ENCODE measurements at regions not wholly inside any gene's neighbourhood (a gene's known extent, or its start where the extent isn't known, plus 50 kb on each side); places are given as distances from the start of the nearest gene placed in this dataset.

GRCh38 chr1:201697174-201697573 is 131.8 kb upstream of the IPO9 start:
- DNase-seq, result no peak
- Histone ChIP-seq H3K18ac (ENCODE audit: low read depth in 1 of 2, low read length in 2 of 2) (no peak overlapping the region), H4K8ac (ENCODE audit: low read length) (no peak overlapping the region)

GRCh38 chr1:201701831-201702230 is 127.1 kb upstream of the IPO9 start:
- H3K4me3 ChIP-seq (ENCODE audit: insufficient read depth in 1 of 2, low read depth in 1 of 2, low read length in 2 of 2), result no peak overlapping the region
- H2BK15ac ChIP-seq (ENCODE audit: low read depth, poor library complexity, severe bottlenecking), result no peak overlapping the region

More at GRCh38 chr1:201697174-201697573, 131.8 kb upstream of the IPO9 start:
- no peak overlapping the region for H3K23ac ChIP-seq (ENCODE audit: low read length in 2 of 2)
- no peak overlapping the region for H2BK5ac ChIP-seq (ENCODE audit: low read depth, low read length, poor library complexity, severe bottlenecking)
- peak overlapping the region in 1 of 2 experiments; percentile 30 for H3K4me3 ChIP-seq (ENCODE audit: insufficient read depth in 1 of 2, low read depth in 1 of 2, low read length in 2 of 2)
- H3K9ac ChIP-seq (ENCODE audit: low read length), result peak overlapping the region; percentile 60
- no peak overlapping the region for H2BK120ac ChIP-seq (ENCODE audit: low read depth, low read length)
- no peak overlapping the region for H2AFZ ChIP-seq (ENCODE audit: low read depth, low read length)
- no peak overlapping the region for H2BK15ac ChIP-seq (ENCODE audit: low read depth, poor library complexity, severe bottlenecking)
- H3K36me3 ChIP-seq (ENCODE audit: control insufficient read depth in 1 of 2, insufficient read depth in 2 of 2, low read depth in 1 of 2, low read length in 2 of 2), result peaks cover 0 to 27% of the 10 kb centered on the region in 2 experiments
- no peak overlapping the region for H4K91ac ChIP-seq (ENCODE audit: low read length)
- H3K4ac ChIP-seq (ENCODE audit: low read depth in 1 of 2, low read length in 2 of 2), result no peak overlapping the region
- peaks cover 28% of the 10 kb centered on the region for H3K4me1 ChIP-seq (ENCODE audit: control insufficient read depth, insufficient read depth, low read depth, low read length)
- no peak overlapping the region for H2BK12ac ChIP-seq (ENCODE audit: low read length in 2 of 2)
- no peak overlapping the region for H3K4me2 ChIP-seq (ENCODE audit: low read length, poor library complexity, severe bottlenecking)
- H3K79me1 ChIP-seq (replicated peaks; ENCODE audit: low read length, poor library complexity, severe bottlenecking), result peaks cover 31% of the 10 kb centered on the region
- no peak overlapping the region for H2AK5ac ChIP-seq (ENCODE audit: low read length, severe bottlenecking)
- H3K14ac ChIP-seq (ENCODE audit: low read length in 2 of 2), result no peak overlapping the region
- no peak overlapping the region for H3K27ac ChIP-seq (ENCODE audit: low read length, poor library complexity, severe bottlenecking)
- 92% methylated on average over 4 of the region's 4 CpGs for WGBS
- no peaks in the 10 kb centered on the region for H3K27me3 ChIP-seq (ENCODE audit: control insufficient read depth in 1 of 2, insufficient read depth in 1 of 2, low read length in 2 of 2)
- H3K9me3 ChIP-seq (ENCODE audit: control insufficient read depth, low read length), result no peaks in the 10 kb centered on the region

GRCh38 chr1:201702936-201703335 is 126.0 kb upstream of the IPO9 start:
- no peak overlapping the region for H3K27ac ChIP-seq (ENCODE audit: low read length, poor library complexity, severe bottlenecking)
- no peak overlapping the region for H2AFZ ChIP-seq (ENCODE audit: low read depth, low read length)
- no peak overlapping the region for H2AK5ac ChIP-seq (ENCODE audit: low read length, severe bottlenecking)
- H3K14ac ChIP-seq (ENCODE audit: low read length in 2 of 2), result peak overlapping the region in 1 of 2 experiments; percentile 68
- H3K18ac ChIP-seq (ENCODE audit: low read depth in 1 of 2, low read length in 2 of 2), result peak overlapping the region in 1 of 2 experiments; percentile 77
- peaks cover 4 to 12% of the 10 kb centered on the region in 2 experiments for H3K36me3 ChIP-seq (ENCODE audit: control insufficient read depth in 1 of 2, insufficient read depth in 2 of 2, low read depth in 1 of 2, low read length in 2 of 2)
- H3K4me2 ChIP-seq (ENCODE audit: low read length, poor library complexity, severe bottlenecking), result no peak overlapping the region
- peak overlapping the region in 1 of 2 experiments; percentile 97 for H3K4ac ChIP-seq (ENCODE audit: low read depth in 1 of 2, low read length in 2 of 2)
- no peak overlapping the region for H2BK15ac ChIP-seq (ENCODE audit: low read depth, poor library complexity, severe bottlenecking)
- peaks cover 30% of the 10 kb centered on the region for H3K79me1 ChIP-seq (replicated peaks; ENCODE audit: low read length, poor library complexity, severe bottlenecking)
- no peak overlapping the region for H2BK120ac ChIP-seq (ENCODE audit: low read depth, low read length)
- H2BK12ac ChIP-seq (ENCODE audit: low read length in 2 of 2), result peak overlapping the region in 1 of 2 experiments; percentile 29
- H3K27me3 ChIP-seq (ENCODE audit: control insufficient read depth in 1 of 2, insufficient read depth in 1 of 2, low read length in 2 of 2), result no peaks in the 10 kb centered on the region
- no peak overlapping the region for H2BK5ac ChIP-seq (ENCODE audit: low read depth, low read length, poor library complexity, severe bottlenecking)
- H3K23ac ChIP-seq (ENCODE audit: low read length in 2 of 2), result peak overlapping the region in 1 of 2 experiments; percentile 46
- H3K9ac ChIP-seq (ENCODE audit: low read length), result peak overlapping the region; percentile 75
- peak; percentile 90 for DNase-seq
- H4K91ac ChIP-seq (ENCODE audit: low read length), result no peak overlapping the region
- WGBS, result 21% methylated on average over 2 of the region's 2 CpGs
- H3K4me3 ChIP-seq (ENCODE audit: insufficient read depth in 1 of 2, low read depth in 1 of 2, low read length in 2 of 2), result no peak overlapping the region
- peak overlapping the region; percentile 4 for H4K8ac ChIP-seq (ENCODE audit: low read length)
- no peaks in the 10 kb centered on the region for H3K9me3 ChIP-seq (ENCODE audit: control insufficient read depth, low read length)
- peaks cover 17% of the 10 kb centered on the region for H3K4me1 ChIP-seq (ENCODE audit: control insufficient read depth, insufficient read depth, low read depth, low read length)

More at GRCh38 chr1:201701831-201702230, 127.1 kb upstream of the IPO9 start:
- Histone ChIP-seq H3K9me3 (ENCODE audit: control insufficient read depth, low read length) (no peaks in the 10 kb centered on the region), H4K8ac (ENCODE audit: low read length) (no peak overlapping the region), H3K27ac (ENCODE audit: low read length, poor library complexity, severe bottlenecking) (no peak overlapping the region), H3K4ac (ENCODE audit: low read depth in 1 of 2, low read length in 2 of 2) (no peak overlapping the region), H3K79me1 (replicated peaks; ENCODE audit: low read length, poor library complexity, severe bottlenecking) (peaks cover 24% of the 10 kb centered on the region), H3K4me1 (ENCODE audit: control insufficient read depth, insufficient read depth, low read depth, low read length) (peaks cover 22% of the 10 kb centered on the region), H2AK5ac (ENCODE audit: low read length, severe bottlenecking) (no peak overlapping the region), H2AFZ (ENCODE audit: low read depth, low read length) (no peak overlapping the region), H2BK12ac (ENCODE audit: low read length in 2 of 2) (no peak overlapping the region), H3K27me3 (ENCODE audit: control insufficient read depth in 1 of 2, insufficient read depth in 1 of 2, low read length in 2 of 2) (no peaks in the 10 kb centered on the region), H4K91ac (ENCODE audit: low read length) (no peak overlapping the region), H2BK120ac (ENCODE audit: low read depth, low read length) (no peak overlapping the region), H3K14ac (ENCODE audit: low read length in 2 of 2) (no peak overlapping the region), H2BK5ac (ENCODE audit: low read depth, low read length, poor library complexity, severe bottlenecking) (no peak overlapping the region), H3K9ac (ENCODE audit: low read length) (no peak overlapping the region), H3K4me2 (ENCODE audit: low read length, poor library complexity, severe bottlenecking) (no peak overlapping the region), H3K23ac (ENCODE audit: low read length in 2 of 2) (no peak overlapping the region), H3K18ac (ENCODE audit: low read depth in 1 of 2, low read length in 2 of 2) (no peak overlapping the region), H3K36me3 (ENCODE audit: control insufficient read depth in 1 of 2, insufficient read depth in 2 of 2, low read depth in 1 of 2, low read length in 2 of 2) (peaks cover under 1 to 15% of the 10 kb centered on the region in 2 experiments)
- DNase-seq, result no peak
- 88% methylated on average over 1 of the region's 2 CpGs for WGBS

- Histone ChIP-seq H4K8ac (ENCODE audit: low read length) (peak overlapping the region; percentile 74), H3K4me2 (ENCODE audit: low read length, poor library complexity, severe bottlenecking) (peak overlapping the region; percentile 8), H3K4me1 (ENCODE audit: control insufficient read depth, insufficient read depth, low read depth, low read length) (peaks cover 24% of the 10 kb centered on the region), H2AFZ (ENCODE audit: low read depth, low read length) (no peak overlapping the region), H3K14ac (ENCODE audit: low read length in 2 of 2) (peak overlapping the region in 1 of 2 experiments; percentile 96), H3K27me3 (ENCODE audit: control insufficient read depth in 1 of 2, insufficient read depth in 1 of 2, low read length in 2 of 2) (no peaks in the 10 kb centered on the region), H2BK12ac (ENCODE audit: low read length in 2 of 2) (peak overlapping the region in 1 of 2 experiments; percentile 96), H3K4me3 (ENCODE audit: insufficient read depth in 1 of 2, low read depth in 1 of 2, low read length in 2 of 2) (peak overlapping the region in 1 of 2 experiments; percentile 14), H3K79me1 (replicated peaks; ENCODE audit: low read length, poor library complexity, severe bottlenecking) (peaks cover 26% of the 10 kb centered on the region), H3K9ac (ENCODE audit: low read length) (peak overlapping the region; percentile 75), H3K27ac (ENCODE audit: low read length, poor library complexity, severe bottlenecking) (peak overlapping the region; percentile 49), H2AK5ac (ENCODE audit: low read length, severe bottlenecking) (no peak overlapping the region), H3K36me3 (ENCODE audit: control insufficient read depth in 1 of 2, insufficient read depth in 2 of 2, low read depth in 1 of 2, low read length in 2 of 2) (peaks cover 6 to 10% of the 10 kb centered on the region in 2 experiments), H2BK15ac (ENCODE audit: low read depth, poor library complexity, severe bottlenecking) (no peak overlapping the region), H4K91ac (ENCODE audit: low read length) (peak overlapping the region; percentile 30), H2BK5ac (ENCODE audit: low read depth, low read length, poor library complexity, severe bottlenecking) (no peak overlapping the region), H3K23ac (ENCODE audit: low read length in 2 of 2) (no peak overlapping the region), H3K4ac (ENCODE audit: low read depth in 1 of 2, low read length in 2 of 2) (peak overlapping the region; percentile 76 to 97), H2BK120ac (ENCODE audit: low read depth, low read length) (no peak overlapping the region), H3K18ac (ENCODE audit: low read depth in 1 of 2, low read length in 2 of 2) (peak overlapping the region; percentile 72 to 95), H3K9me3 (ENCODE audit: control insufficient read depth, low read length) (no peaks in the 10 kb centered on the region)
- WGBS, result 18% methylated on average over 23 of the region's 23 CpGs
- peak; percentile 84 for DNase-seq
Measured at GRCh38 chr1:201703621-201704438, 125.1 kb upstream of the IPO9 start.

Data from mesenchymal stem cell (in vitro differentiated cells and primary cell).